ENCODE measurements at regions not wholly inside any gene's neighbourhood (a gene's known extent, or its start where the extent isn't known, plus 50 kb on each side); places are given as distances from the start of the nearest gene placed in this dataset.

DNA sequence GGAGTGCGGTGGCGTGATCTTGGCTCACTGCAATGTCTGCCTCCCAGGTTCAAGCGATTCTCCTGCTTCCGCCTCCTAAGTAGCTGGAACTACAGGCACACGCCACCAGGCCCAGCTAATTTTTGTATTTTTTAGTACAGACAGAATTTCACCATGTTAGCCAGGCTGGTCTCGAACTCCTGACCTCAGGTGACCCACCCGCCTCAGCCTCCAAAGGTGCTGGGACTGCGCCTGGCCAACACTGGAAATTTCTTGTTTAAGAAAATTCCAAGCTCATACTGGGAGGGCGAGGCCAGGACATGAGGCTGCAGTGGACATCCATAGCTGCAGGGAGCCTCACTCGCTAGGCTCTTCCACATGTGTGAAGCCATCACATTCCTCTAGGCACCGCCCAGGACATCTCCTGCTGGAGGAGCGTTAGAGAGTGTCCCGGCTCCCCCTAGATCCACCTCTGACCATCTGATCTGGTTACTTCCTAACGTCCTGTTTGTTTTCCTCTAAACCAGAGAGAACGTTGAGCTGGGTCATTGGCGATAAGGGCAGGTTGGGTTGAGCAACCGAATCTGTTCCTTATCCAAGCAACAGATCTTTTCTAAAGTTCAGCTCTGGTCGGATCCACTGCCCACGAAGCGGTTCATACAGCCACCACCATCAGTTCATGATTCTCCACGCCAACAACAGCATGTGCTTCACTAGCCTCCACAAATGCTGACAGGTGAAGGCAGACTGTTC lies 108.2 kb upstream of the MED13L start:
- TF ChIP-seq ZNF785 (tag by site-specific recombination; IDR thresholded peaks at IDR 0.05) (no peak), SP3 (tag by site-specific recombination; IDR thresholded peaks at IDR 0.05) (no peak), ZNF416 (tag by site-specific recombination; IDR thresholded peaks at IDR 0.05) (no peak), EGR2 (tag by site-specific recombination; IDR thresholded peaks at IDR 0.05; ENCODE audit: low read depth) (no peak)
- TF ChIP-seq, protein P1, sequence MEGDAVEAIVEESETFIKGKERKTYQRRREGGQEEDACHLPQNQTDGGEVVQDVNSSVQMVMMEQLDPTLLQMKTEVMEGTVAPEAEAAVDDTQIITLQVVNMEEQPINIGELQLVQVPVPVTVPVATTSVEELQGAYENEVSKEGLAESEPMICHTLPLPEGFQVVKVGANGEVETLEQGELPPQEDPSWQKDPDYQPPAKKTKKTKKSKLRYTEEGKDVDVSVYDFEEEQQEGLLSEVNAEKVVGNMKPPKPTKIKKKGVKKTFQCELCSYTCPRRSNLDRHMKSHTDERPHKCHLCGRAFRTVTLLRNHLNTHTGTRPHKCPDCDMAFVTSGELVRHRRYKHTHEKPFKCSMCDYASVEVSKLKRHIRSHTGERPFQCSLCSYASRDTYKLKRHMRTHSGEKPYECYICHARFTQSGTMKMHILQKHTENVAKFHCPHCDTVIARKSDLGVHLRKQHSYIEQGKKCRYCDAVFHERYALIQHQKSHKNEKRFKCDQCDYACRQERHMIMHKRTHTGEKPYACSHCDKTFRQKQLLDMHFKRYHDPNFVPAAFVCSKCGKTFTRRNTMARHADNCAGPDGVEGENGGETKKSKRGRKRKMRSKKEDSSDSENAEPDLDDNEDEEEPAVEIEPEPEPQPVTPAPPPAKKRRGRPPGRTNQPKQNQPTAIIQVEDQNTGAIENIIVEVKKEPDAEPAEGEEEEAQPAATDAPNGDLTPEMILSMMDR (tag by site-specific recombination; IDR thresholded peaks at IDR 0.05), result no peak
- TF ChIP-seq, protein P2, sequence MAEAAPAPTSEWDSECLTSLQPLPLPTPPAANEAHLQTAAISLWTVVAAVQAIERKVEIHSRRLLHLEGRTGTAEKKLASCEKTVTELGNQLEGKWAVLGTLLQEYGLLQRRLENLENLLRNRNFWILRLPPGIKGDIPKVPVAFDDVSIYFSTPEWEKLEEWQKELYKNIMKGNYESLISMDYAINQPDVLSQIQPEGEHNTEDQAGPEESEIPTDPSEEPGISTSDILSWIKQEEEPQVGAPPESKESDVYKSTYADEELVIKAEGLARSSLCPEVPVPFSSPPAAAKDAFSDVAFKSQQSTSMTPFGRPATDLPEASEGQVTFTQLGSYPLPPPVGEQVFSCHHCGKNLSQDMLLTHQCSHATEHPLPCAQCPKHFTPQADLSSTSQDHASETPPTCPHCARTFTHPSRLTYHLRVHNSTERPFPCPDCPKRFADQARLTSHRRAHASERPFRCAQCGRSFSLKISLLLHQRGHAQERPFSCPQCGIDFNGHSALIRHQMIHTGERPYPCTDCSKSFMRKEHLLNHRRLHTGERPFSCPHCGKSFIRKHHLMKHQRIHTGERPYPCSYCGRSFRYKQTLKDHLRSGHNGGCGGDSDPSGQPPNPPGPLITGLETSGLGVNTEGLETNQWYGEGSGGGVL (tag by site-specific recombination; IDR thresholded peaks at IDR 0.05), result no peak
